EH (cell line): ENCODE measurements at regions not wholly inside any gene's neighbourhood (a gene's known extent, or its start where the extent isn't known, plus 50 kb on each side); places are given as distances from the start of the nearest gene placed in this dataset.
A peak's percentile ranks its signal among the peaks of the same experiment; 100 is the strongest.

Experiments
- DNase-seq: peaks from one replicate; pipeline ENCODE4 v3.0.0-alpha.2; 2015; ENCODE audit warnings: low read depth

- DNase-seq = peak; percentile 11
Measured at GRCh38 chr4:114361249-114361648, 237.4 kb upstream of the UGT8 start.

- DNase-seq = peak; percentile 99
Measured at GRCh38 chr4:114364857-114365256, 233.8 kb upstream of the UGT8 start.

- DNase-seq = no peak
Measured at GRCh38 chr4:114365591-114365990, 233.0 kb upstream of the UGT8 start.

- peak; percentile 59 for DNase-seq
Measured at GRCh38 chr4:114366368-114366767, 232.2 kb upstream of the UGT8 start.

GRCh38 chr4:114368751-114369150 lies 229.9 kb upstream of the UGT8 start:
- peak; percentile 10 for DNase-seq

GRCh38 chr4:114373508-114373907 lies 225.1 kb upstream of the UGT8 start:
- DNase-seq = no peak

- peak; percentile 74 for DNase-seq
Measured at GRCh38 chr4:114378305-114378903, 220.2 kb upstream of the UGT8 start.

- peak; percentile 66 for DNase-seq
Measured at GRCh38 chr4:114383067-114383466, 215.5 kb upstream of the UGT8 start.

GRCh38 chr4:114383721-114384120 lies 214.9 kb upstream of the UGT8 start:
- peak; percentile 97 for DNase-seq

GRCh38 chr4:114384629-114385028 lies 214.0 kb upstream of the UGT8 start:
- DNase-seq = peak; percentile 58

- DNase-seq = no peak
Measured at GRCh38 chr4:114385195-114385985, 213.2 kb upstream of the UGT8 start.

- peak; percentile 54 for DNase-seq
Measured at GRCh38 chr4:114386637-114387233, 211.9 kb upstream of the UGT8 start.

GRCh38 chr4:114389070-114389685 lies 209.4 kb upstream of the UGT8 start:
- DNase-seq = no peak

GRCh38 chr4:114393295-114394038 lies 205.1 kb upstream of the UGT8 start:
- DNase-seq = no peak

GRCh38 chr4:114396808-114397207 lies 201.8 kb upstream of the UGT8 start:
- DNase-seq = no peak

GRCh38 chr4:114398410-114398809 lies 200.2 kb upstream of the UGT8 start:
- no peak for DNase-seq

- no peak for DNase-seq
Measured at GRCh38 chr4:114399105-114399504, 199.5 kb upstream of the UGT8 start.

GRCh38 chr4:114400531-114400930 lies 198.1 kb upstream of the UGT8 start:
- peak; percentile 38 for DNase-seq

GRCh38 chr4:114401483-114401882 lies 197.1 kb upstream of the UGT8 start:
- DNase-seq = no peak

GRCh38 chr4:114417214-114417613 lies 181.4 kb upstream of the UGT8 start:
- DNase-seq = no peak

- DNase-seq = no peak
Measured at GRCh38 chr4:114420069-114420468, 178.5 kb upstream of the UGT8 start.

- DNase-seq = no peak
Measured at GRCh38 chr4:114423582-114423981, 175.0 kb upstream of the UGT8 start.
